NCI-H2107 treated with DMSO at 0.1 percent for 48 hours (cell line): ENCODE measurements at regions not wholly inside any gene's neighbourhood (a gene's known extent, or its start where the extent isn't known, plus 50 kb on each side); places are given as distances from the start of the nearest gene placed in this dataset.

ENCODE experiments used
- DNase-seq: peaks from one replicate; lab custom pipeline; 2025; ENCODE audit not compliant: unreplicated experiment; lab: John Stamatoyannopoulos, UW

- DNase-seq, result no peak
Observed at GRCh38 chr20:58162986-58163385, 65.5 kb downstream of the ANKRD60 start.

- DNase-seq, result no peak
Observed at GRCh38 chr20:58161192-58161591, 67.3 kb downstream of the ANKRD60 start.

- no peak for DNase-seq
Observed at GRCh38 chr20:58160451-58161061, 67.9 kb downstream of the ANKRD60 start.

- no peak for DNase-seq
Observed at GRCh38 chr20:58155148-58155925, 73.1 kb downstream of the ANKRD60 start.

- DNase-seq, result no peak
Observed at GRCh38 chr20:58154113-58154512, 74.3 kb downstream of the ANKRD60 start.

GRCh38 chr20:58153121-58153520, 75.3 kb downstream of the ANKRD60 start:
- DNase-seq, result no peak

- DNase-seq, result no peak
Observed at GRCh38 chr20:58150772-58151171, 77.7 kb downstream of the ANKRD60 start.

GRCh38 chr20:58149437-58150091, 78.9 kb downstream of the ANKRD60 start:
- DNase-seq, result no peak

GRCh38 chr20:58148891-58149290, 79.6 kb downstream of the ANKRD60 start:
- DNase-seq, result no peak

GRCh38 chr20:58147628-58148370, 80.7 kb downstream of the ANKRD60 start:
- DNase-seq, result no peak

- no peak for DNase-seq
Observed at GRCh38 chr20:58146746-58147140, 81.7 kb downstream of the ANKRD60 start.

GRCh38 chr20:58146081-58146745, 82.2 kb downstream of the ANKRD60 start:
- DNase-seq, result no peak

GRCh38 chr20:58145506-58146080, 82.9 kb downstream of the ANKRD60 start:
- no peak for DNase-seq

- no peak for DNase-seq
Observed at GRCh38 chr20:58144096-58144495, 84.4 kb downstream of the ANKRD60 start.

GRCh38 chr20:58143531-58143930, 84.9 kb downstream of the ANKRD60 start:
- DNase-seq, result no peak

GRCh38 chr20:58142843-58143185, 85.6 kb downstream of the ANKRD60 start:
- no peak for DNase-seq

- DNase-seq, result no peak
Observed at GRCh38 chr20:58141971-58142842, 86.2 kb downstream of the ANKRD60 start.

GRCh38 chr20:58141496-58141895, 87.0 kb downstream of the ANKRD60 start:
- no peak for DNase-seq

GRCh38 chr20:58140787-58141425, 87.5 kb downstream of the ANKRD60 start:
- DNase-seq, result no peak
